A549 (cell line): ENCODE measurements at regions not wholly inside any gene's neighbourhood (a gene's known extent, or its start where the extent isn't known, plus 50 kb on each side); places are given as distances from the start of the nearest gene placed in this dataset.

Source experiments
- BHLHE40 ChIP-seq: IDR thresholded peaks from 2 replicates; pipeline ENCODE4 v1.6.1; 2012; ENCODE audit warnings: low read depth, low read length, inconsistent platforms
- CHD2 ChIP-seq: fragments of 150-350 bp; IDR thresholded peaks from 2 replicates; pipeline ENCODE4 v1.6.1; 2014; ENCODE audit warnings: low read length; ENCODE audit not compliant: partially characterized antibody
- CTCF ChIP-seq: fragments of >200 bp; sonication (Bioruptor Twin); formaldehyde crosslinking; IDR thresholded peaks from 3 replicates; pipeline ENCODE4 v1.5.1; 2016
- ESRRA ChIP-seq: fragments of 150-350 bp; IDR thresholded peaks from 2 replicates; pipeline ENCODE4 v1.6.1; 2014; ENCODE audit warnings: mild to moderate bottlenecking, low read length, borderline replicate concordance
- JUNB ChIP-seq: fragments of >200 bp; sonication (Bioruptor Twin); formaldehyde crosslinking; IDR thresholded peaks from 2 replicates; pipeline ENCODE4 v1.6.1; 2016
- MAFK ChIP-seq: fragments of 450-650 bp; IDR thresholded peaks from 2 replicates; pipeline ENCODE4 v1.6.1; 2014; ENCODE audit not compliant: partially characterized antibody
- MAX ChIP-seq: IDR thresholded peaks from 2 replicates; pipeline ENCODE4 v1.6.1; 2012
- MYC ChIP-seq: IDR thresholded peaks from 2 replicates; pipeline ENCODE4 v1.6.1; 2012; ENCODE audit warnings: mild to moderate bottlenecking, inconsistent platforms, low read length, improper control_type of control experiment, borderline replicate concordance
- PHF8 ChIP-seq: fragments of 200-600 bp; sonication (generic); IDR thresholded peaks from 2 replicates; pipeline ENCODE4 v1.6.1; 2016; ENCODE audit warnings: low read depth, mild to moderate bottlenecking, antibody characterized with exemption, moderate library complexity, borderline replicate concordance
- POLR2A ChIP-seq: IDR thresholded peaks from 2 replicates; pipeline ENCODE4 v1.6.1; 2012; ENCODE audit warnings: mild to moderate bottlenecking, low read length
- REST ChIP-seq: fragments of 200-600 bp; sonication (generic); IDR thresholded peaks from 2 replicates; pipeline ENCODE4 v1.6.1; 2016; ENCODE audit warnings: antibody characterized with exemption, mild to moderate bottlenecking, moderate library complexity
- RFX5 ChIP-seq: fragments of 450-650 bp; IDR thresholded peaks from 2 replicates; pipeline ENCODE4 v1.7.1; 2014; ENCODE audit warnings: antibody characterized with exemption, mild to moderate bottlenecking, moderate library complexity
- USF2 ChIP-seq: fragments of 450-650 bp; IDR thresholded peaks from 2 replicates; pipeline ENCODE4 v1.6.1; 2014; ENCODE audit warnings: antibody characterized with exemption
- ZFP36 ChIP-seq: fragments of 450-650 bp; IDR thresholded peaks from 2 replicates; pipeline ENCODE4 v1.6.1; 2014; ENCODE audit warnings: borderline replicate concordance; ENCODE audit not compliant: partially characterized antibody

- TF ChIP-seq CHD2 (no peak), ESRRA (no peak), BHLHE40 (no peak), REST (no peak), POLR2A (no peak), CTCF (no peak), PHF8 (no peak), MAX (no peak), MAFK (no peak), JUNB (no peak), MYC (no peak), RFX5 (no peak), USF2 (no peak), ZFP36 (no peak)
These were observed 98.9 kb downstream of the RGS2 start for GRCh38 chr1:192907545-192908243.
